Peyer's patch (tissue), 4 donors: ENCODE measurements at regions not wholly inside any gene's neighbourhood (a gene's known extent, or its start where the extent isn't known, plus 50 kb on each side); places are given as distances from the start of the nearest gene placed in this dataset.

ENCODE experiments used
- DNase-seq, 3 donors: peaks; one replicate each; pipeline ENCODE4 v3.0.0-alpha.2; 2017 to 2019
- H3K27ac ChIP-seq, 4 donors: fragments of 200-600 bp; sonication (generic); one replicate each; pipeline ENCODE4 v1.5.1; 2016 to 2019
- H3K27me3 ChIP-seq, 2 donors: fragments of 200-600 bp; sonication (generic); one replicate each; pipeline ENCODE4 v1.5.1; 2019
- H3K36me3 ChIP-seq, 3 donors: fragments of 200-600 bp; sonication (generic); one replicate each; pipeline ENCODE4 v1.5.1; 2016 to 2019
- H3K4me1 ChIP-seq, 4 donors: fragments of 200-600 bp; sonication (generic); one replicate each; pipeline ENCODE4 v1.5.1; 2016 to 2019
- H3K4me3 ChIP-seq, 4 donors: fragments of 200-600 bp; sonication (generic); 1 replicate in 3 of 4; 2 replicates in 1 of 4; pipeline ENCODE4 v1.5.1; 2016 to 2019; ENCODE audit warnings: mild to moderate bottlenecking in 1 of 4
- H3K9me3 ChIP-seq, 4 donors: fragments of 200-600 bp; sonication (generic); one replicate each; pipeline ENCODE4 v1.5.1; 2016 to 2019; ENCODE audit warnings: mild to moderate bottlenecking in 1 of 4
- POLR2A ChIP-seq, 2 donors: fragments of 450-650 bp; IDR thresholded peaks; one replicate each; pipeline ENCODE4 v1.5.1; 2017; ENCODE audit warnings: antibody characterized with exemption in 2 of 2, mild to moderate bottlenecking in 2 of 2, moderate library complexity in 2 of 2
- TF ChIP-seq, protein P1 (sequence below), 6 experiments: fragments of 450-650 bp in 4 of 6; fragments of 200-600 bp in 2 of 6; sonication (generic) in 1 of 6; IDR thresholded peaks; one replicate each; pipeline ENCODE4 v1.5.1; 2017 to 2019; ENCODE audit warnings: antibody characterized with exemption in 6 of 6, mild to moderate bottlenecking in 3 of 6, moderate library complexity in 1 of 6

DNA sequence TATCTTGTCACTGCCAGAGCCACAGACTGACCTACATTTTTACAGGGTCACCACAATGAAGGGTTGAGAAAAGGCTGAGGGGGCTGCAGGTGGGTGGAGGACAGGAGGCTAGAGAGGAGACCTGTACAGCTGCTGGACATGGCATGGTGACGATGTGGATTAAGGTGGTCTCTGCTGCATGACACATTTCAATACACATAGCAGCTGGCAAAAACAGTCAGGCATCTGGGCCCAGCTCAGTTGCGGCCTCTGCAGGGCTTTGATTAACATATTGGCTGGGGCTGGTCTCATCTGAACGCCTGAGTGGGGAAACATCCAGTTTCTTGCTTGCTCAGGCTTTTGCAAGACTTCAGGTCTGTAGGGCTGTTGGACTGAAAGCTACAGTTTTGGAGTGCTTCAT lies 265.4 kb upstream of the FOXF1 start:
- no peaks in the 10 kb centered on the region for H3K36me3 ChIP-seq
- H3K4me3 ChIP-seq: no peak overlapping the region
- peaks cover 0 to 5% (median 0%) of the 10 kb centered on the region in 4 donors for H3K4me1 ChIP-seq
- H3K27ac ChIP-seq: no peak overlapping the region
- no peaks in the 10 kb centered on the region for H3K9me3 ChIP-seq
- no peak for DNase-seq
- no peaks in the 10 kb centered on the region for H3K27me3 ChIP-seq
- TF ChIP-seq POLR2A (IDR thresholded peaks at IDR 0.05): no peak
- TF ChIP-seq, protein P1, sequence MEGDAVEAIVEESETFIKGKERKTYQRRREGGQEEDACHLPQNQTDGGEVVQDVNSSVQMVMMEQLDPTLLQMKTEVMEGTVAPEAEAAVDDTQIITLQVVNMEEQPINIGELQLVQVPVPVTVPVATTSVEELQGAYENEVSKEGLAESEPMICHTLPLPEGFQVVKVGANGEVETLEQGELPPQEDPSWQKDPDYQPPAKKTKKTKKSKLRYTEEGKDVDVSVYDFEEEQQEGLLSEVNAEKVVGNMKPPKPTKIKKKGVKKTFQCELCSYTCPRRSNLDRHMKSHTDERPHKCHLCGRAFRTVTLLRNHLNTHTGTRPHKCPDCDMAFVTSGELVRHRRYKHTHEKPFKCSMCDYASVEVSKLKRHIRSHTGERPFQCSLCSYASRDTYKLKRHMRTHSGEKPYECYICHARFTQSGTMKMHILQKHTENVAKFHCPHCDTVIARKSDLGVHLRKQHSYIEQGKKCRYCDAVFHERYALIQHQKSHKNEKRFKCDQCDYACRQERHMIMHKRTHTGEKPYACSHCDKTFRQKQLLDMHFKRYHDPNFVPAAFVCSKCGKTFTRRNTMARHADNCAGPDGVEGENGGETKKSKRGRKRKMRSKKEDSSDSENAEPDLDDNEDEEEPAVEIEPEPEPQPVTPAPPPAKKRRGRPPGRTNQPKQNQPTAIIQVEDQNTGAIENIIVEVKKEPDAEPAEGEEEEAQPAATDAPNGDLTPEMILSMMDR (IDR thresholded peaks at IDR 0.05): no peak

DNA sequence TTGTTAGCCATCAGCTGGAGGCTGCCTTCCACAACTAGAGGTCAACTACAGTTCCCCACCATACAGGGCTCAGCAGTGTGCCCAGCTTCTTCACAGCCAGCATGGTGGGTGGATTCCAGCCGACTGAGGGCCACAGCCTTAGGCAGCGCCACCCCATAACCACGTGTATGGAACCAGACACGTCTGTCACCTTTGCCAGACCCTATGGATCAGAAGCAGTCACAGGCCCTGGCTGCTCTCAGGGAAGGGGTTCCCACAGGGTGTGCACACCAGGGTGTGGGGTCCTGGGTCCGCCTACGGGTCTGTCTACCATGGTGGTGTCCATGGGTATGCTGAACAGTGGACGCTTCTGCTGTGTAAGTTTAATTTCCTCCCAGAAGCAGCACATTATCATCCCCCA lies 265.0 kb upstream of the FOXF1 start:
- Histone ChIP-seq H3K27me3 (no peaks in the 10 kb centered on the region), H3K4me1 (peaks cover 0 to 5% (median 0%) of the 10 kb centered on the region in 4 donors), H3K27ac (no peak overlapping the region), H3K4me3 (no peak overlapping the region), H3K9me3 (no peaks in the 10 kb centered on the region), H3K36me3 (no peaks in the 10 kb centered on the region)
- TF ChIP-seq, protein P1 (IDR thresholded peaks at IDR 0.05): no peak
- no peak for TF ChIP-seq POLR2A (IDR thresholded peaks at IDR 0.05)
- no peak for DNase-seq

DNA sequence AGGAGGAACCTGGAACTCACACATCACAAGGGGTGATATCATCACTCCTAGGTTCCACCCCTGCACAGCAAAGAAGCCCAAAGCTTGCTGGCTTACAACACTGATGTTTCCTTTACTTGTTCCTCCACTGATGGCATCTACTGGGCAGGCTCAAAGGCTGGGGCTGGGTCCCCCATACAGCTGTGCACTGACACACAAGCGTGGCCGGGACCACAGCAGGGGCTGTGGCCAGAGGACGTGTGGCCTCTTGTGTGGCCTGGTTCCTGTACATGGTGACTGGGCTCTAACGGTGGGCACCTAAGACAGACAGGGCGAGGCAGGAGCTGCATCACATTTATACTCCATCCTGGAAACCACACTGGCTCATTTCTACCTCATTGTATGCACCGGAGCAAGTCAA lies 264.4 kb upstream of the FOXF1 start:
- TF ChIP-seq POLR2A (IDR thresholded peaks at IDR 0.05): no peak
- TF ChIP-seq, protein P1 (IDR thresholded peaks at IDR 0.05): no peak
- Histone ChIP-seq H3K9me3 (no peaks in the 10 kb centered on the region), H3K27me3 (no peaks in the 10 kb centered on the region), H3K4me1 (peaks cover 0 to 5% (median 0%) of the 10 kb centered on the region in 4 donors), H3K4me3 (no peak overlapping the region), H3K27ac (no peak overlapping the region), H3K36me3 (no peaks in the 10 kb centered on the region)
- no peak for DNase-seq

DNA sequence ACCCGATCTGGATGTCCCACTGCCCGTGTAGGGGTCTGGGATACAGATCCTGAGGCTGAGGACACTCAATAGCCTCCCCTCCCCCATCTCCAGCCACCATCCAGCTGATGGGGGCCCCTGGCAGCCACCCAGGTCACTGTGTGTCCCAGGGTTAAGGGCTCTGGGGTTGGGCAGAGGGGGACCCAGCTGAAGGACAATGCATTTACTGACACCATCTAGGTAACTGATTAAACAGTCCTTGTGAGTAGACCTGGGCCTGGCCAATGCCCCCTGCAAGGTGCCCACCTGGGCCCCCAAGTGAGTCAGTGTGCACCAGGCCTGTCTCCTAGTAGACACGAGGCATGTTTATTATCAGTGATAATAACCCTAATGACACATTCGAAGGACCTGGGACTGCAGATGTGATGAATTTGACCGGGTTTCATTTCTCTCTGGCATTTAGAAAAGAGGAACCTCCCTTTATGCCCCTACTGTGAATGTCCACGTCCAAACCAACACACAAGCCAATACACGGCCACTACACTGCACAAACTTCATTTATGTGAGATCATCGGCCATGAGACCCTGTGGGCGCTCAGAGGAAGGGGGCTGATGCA lies 261.9 kb upstream of the FOXF1 start:
- Histone ChIP-seq H3K36me3 (no peaks in the 10 kb centered on the region), H3K27ac (no peak overlapping the region), H3K4me1 (no peaks in the 10 kb centered on the region), H3K27me3 (no peaks in the 10 kb centered on the region), H3K4me3 (no peak overlapping the region), H3K9me3 (no peaks in the 10 kb centered on the region)
- no peak for TF ChIP-seq POLR2A (IDR thresholded peaks at IDR 0.05)
- TF ChIP-seq, protein P1 (IDR thresholded peaks at IDR 0.05): no peak
- peak in 1 of 3 donors; percentile 11 for DNase-seq

DNA sequence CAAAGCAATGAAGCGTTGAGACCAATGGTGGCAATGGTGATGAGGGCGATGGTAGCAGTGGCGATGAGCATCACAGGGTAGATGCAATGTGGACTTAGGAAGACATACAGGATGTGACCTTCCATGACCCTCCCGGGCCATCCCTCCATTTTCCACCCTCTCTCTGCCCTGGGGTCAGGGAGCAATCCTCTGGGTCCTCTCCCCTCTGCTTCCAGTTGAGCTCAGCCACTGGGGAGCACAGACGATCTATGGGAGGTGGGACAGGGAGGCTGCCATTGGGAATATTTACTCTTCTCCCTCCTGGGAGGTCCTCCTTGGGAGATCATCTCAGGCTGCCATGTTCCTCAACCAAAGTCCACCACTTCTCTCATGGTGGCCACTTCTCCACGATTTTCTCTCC lies 260.7 kb upstream of the FOXF1 start:
- Histone ChIP-seq H3K4me3 (no peak overlapping the region), H3K36me3 (no peaks in the 10 kb centered on the region), H3K4me1 (no peaks in the 10 kb centered on the region), H3K27me3 (no peaks in the 10 kb centered on the region), H3K27ac (no peak overlapping the region), H3K9me3 (no peaks in the 10 kb centered on the region)
- peak in 1 of 3 donors; percentile 3 for DNase-seq
- no peak for TF ChIP-seq POLR2A (IDR thresholded peaks at IDR 0.05)
- TF ChIP-seq, protein P1 (IDR thresholded peaks at IDR 0.05): no peak

DNA sequence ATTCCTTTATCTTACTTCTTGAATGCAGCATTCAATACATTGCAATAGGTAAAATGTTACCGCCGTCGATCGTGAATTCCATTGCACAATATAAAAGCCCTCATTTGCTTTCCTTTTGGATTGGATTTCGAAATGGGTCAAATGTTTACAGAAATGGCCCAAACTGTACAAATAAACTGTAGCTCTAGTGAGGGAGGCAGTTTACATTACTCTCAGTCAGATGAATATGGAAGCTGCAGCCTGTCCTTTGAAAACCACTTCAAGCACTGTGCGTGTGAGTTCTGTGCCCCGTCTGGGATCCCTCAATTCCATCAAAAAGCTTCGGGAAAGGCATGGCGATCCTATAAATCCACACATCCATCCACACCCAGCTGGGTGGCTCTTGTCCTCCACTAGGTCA lies 258.6 kb upstream of the FOXF1 start:
- H3K4me1 ChIP-seq: no peaks in the 10 kb centered on the region
- DNase-seq: no peak
- H3K9me3 ChIP-seq: peaks cover 0 to 6% (median 0%) of the 10 kb centered on the region in 4 donors
- peak overlapping the region in 1 of 4 donors; percentile 35 for H3K27ac ChIP-seq
- no peak overlapping the region for H3K4me3 ChIP-seq
- H3K27me3 ChIP-seq: no peaks in the 10 kb centered on the region
- H3K36me3 ChIP-seq: no peaks in the 10 kb centered on the region
- TF ChIP-seq, protein P1 (IDR thresholded peaks at IDR 0.05): no peak
- TF ChIP-seq POLR2A (IDR thresholded peaks at IDR 0.05): no peak
